WERI-Rb-1 (cell line): ENCODE measurements at regions not wholly inside any gene's neighbourhood (a gene's known extent, or its start where the extent isn't known, plus 50 kb on each side); places are given as distances from the start of the nearest gene placed in this dataset.

Source experiments
- DNase-seq: peaks from one replicate; pipeline ENCODE4 v3.0.0-alpha.2; 2020
- H3K27ac ChIP-seq: fragments of 250-450 bp; sonication (Bioruptor Pico); 2 replicates; pipeline ENCODE4 v1.5.1; 2020; ENCODE audit warnings: mild to moderate bottlenecking, moderate library complexity
- H3K27me3 ChIP-seq: fragments of 250-450 bp; sonication (Bioruptor Pico); 2 replicates; pipeline ENCODE4 v1.5.1; 2021; ENCODE audit warnings: mild to moderate bottlenecking, low read depth, moderate library complexity; ENCODE audit not compliant: insufficient read depth, severe bottlenecking
- H3K36me3 ChIP-seq: fragments of 250-450 bp; sonication (Bioruptor Pico); 2 replicates; pipeline ENCODE4 v1.5.1; 2020; ENCODE audit warnings: mild to moderate bottlenecking, moderate library complexity
- H3K4me3 ChIP-seq: 2 replicates; pipeline ENCODE4 v1.5.1; 2011; ENCODE audit warnings: low read depth, mild to moderate bottlenecking, control low read depth, low read length
- H3K9me3 ChIP-seq: fragments of 250-450 bp; sonication (Bioruptor Pico); 2 replicates; pipeline ENCODE4 v1.5.1; 2021; ENCODE audit warnings: mild to moderate bottlenecking, moderate library complexity; ENCODE audit not compliant: severe bottlenecking
- TF ChIP-seq, protein P1 (sequence below): IDR thresholded peaks from 2 replicates; pipeline ENCODE4 v1.5.1; 2011; ENCODE audit warnings: low read depth, mild to moderate bottlenecking, control low read depth, inconsistent platforms, low read length

GRCh38 chr16:72367851-72368250 lies 195.9 kb upstream of the PMFBP1 start:
- Histone ChIP-seq H3K36me3 (no peaks in the 10 kb centered on the region), H3K27me3 (no peaks in the 10 kb centered on the region), H3K9me3 (no peaks in the 10 kb centered on the region), H3K27ac (no peak overlapping the region), H3K4me3 (no peak overlapping the region)
- no peak for DNase-seq
- TF ChIP-seq, protein P1, sequence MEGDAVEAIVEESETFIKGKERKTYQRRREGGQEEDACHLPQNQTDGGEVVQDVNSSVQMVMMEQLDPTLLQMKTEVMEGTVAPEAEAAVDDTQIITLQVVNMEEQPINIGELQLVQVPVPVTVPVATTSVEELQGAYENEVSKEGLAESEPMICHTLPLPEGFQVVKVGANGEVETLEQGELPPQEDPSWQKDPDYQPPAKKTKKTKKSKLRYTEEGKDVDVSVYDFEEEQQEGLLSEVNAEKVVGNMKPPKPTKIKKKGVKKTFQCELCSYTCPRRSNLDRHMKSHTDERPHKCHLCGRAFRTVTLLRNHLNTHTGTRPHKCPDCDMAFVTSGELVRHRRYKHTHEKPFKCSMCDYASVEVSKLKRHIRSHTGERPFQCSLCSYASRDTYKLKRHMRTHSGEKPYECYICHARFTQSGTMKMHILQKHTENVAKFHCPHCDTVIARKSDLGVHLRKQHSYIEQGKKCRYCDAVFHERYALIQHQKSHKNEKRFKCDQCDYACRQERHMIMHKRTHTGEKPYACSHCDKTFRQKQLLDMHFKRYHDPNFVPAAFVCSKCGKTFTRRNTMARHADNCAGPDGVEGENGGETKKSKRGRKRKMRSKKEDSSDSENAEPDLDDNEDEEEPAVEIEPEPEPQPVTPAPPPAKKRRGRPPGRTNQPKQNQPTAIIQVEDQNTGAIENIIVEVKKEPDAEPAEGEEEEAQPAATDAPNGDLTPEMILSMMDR, result no peak

- no peak overlapping the region for H3K27ac ChIP-seq
- TF ChIP-seq, protein P1, result no peak
- H3K36me3 ChIP-seq, result no peaks in the 10 kb centered on the region
- H3K9me3 ChIP-seq, result no peaks in the 10 kb centered on the region
- H3K4me3 ChIP-seq, result no peak overlapping the region
- H3K27me3 ChIP-seq, result no peaks in the 10 kb centered on the region
- DNase-seq, result no peak
Observed at GRCh38 chr16:72362973-72363372, 191.0 kb upstream of the PMFBP1 start.

DNA sequence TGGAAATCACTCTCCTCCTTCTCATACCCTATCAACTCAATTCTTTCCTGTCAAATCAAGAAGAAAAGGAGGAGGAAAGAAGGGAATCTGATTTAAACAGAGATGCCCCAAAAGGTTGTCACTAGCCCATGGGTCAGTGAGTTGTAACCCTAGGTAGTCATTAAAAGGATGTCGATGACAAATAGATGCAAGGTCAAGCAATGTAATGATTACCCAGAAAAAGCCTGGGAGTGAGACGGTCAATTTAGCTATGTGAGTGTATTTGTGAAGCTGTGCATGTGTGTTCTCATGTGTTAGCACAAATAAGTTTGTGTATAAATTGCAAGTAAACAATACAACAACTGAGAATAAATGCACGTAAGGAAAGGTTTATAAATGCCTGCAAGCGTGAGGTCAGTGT lies 190.5 kb upstream of the PMFBP1 start:
- Histone ChIP-seq H3K9me3 (no peaks in the 10 kb centered on the region), H3K27ac (no peak overlapping the region), H3K27me3 (no peaks in the 10 kb centered on the region), H3K36me3 (no peaks in the 10 kb centered on the region), H3K4me3 (no peak overlapping the region)
- TF ChIP-seq, protein P1, result no peak
- no peak for DNase-seq

DNA sequence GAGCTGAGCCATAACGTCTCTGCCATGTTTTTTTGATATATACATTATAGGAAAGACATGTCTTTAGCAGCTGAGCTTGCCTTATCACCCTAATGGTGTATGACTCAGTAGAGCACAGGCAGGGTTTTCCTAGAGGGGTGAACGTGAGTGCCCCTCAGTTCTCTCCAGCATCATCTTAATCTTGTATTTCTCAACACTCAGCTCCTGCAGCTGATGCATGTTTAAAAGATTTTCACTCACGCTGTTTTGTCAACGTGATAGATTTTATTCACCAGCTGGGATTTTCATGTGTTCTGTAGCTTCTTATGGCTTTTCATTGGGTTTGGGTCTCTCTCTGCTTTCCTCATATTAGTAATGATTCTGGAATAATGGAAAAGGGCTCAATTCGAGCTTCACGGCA lies 186.0 kb upstream of the PMFBP1 start:
- H3K4me3 ChIP-seq, result no peak overlapping the region
- DNase-seq, result no peak
- no peak overlapping the region for H3K27ac ChIP-seq
- H3K27me3 ChIP-seq, result no peaks in the 10 kb centered on the region
- TF ChIP-seq, protein P1, result no peak
- H3K9me3 ChIP-seq, result no peaks in the 10 kb centered on the region
- H3K36me3 ChIP-seq, result no peaks in the 10 kb centered on the region

GRCh38 chr16:72355561-72355960 lies 183.6 kb upstream of the PMFBP1 start:
- no peak for DNase-seq
- Histone ChIP-seq H3K27ac (no peak overlapping the region), H3K27me3 (no peaks in the 10 kb centered on the region), H3K9me3 (no peaks in the 10 kb centered on the region), H3K4me3 (no peak overlapping the region), H3K36me3 (no peaks in the 10 kb centered on the region)
- TF ChIP-seq, protein P1, result no peak

- H3K36me3 ChIP-seq, result no peaks in the 10 kb centered on the region
- H3K27me3 ChIP-seq, result no peaks in the 10 kb centered on the region
- TF ChIP-seq, protein P1, result no peak
- H3K9me3 ChIP-seq, result no peaks in the 10 kb centered on the region
- no peak overlapping the region for H3K4me3 ChIP-seq
- no peak overlapping the region for H3K27ac ChIP-seq
- no peak for DNase-seq
Observed at GRCh38 chr16:72349719-72350118, 177.8 kb upstream of the PMFBP1 start.
